Colonic mucosa (tissue), 4 donors: ENCODE measurements at regions not wholly inside any gene's neighbourhood (a gene's known extent, or its start where the extent isn't known, plus 50 kb on each side); places are given as distances from the start of the nearest gene placed in this dataset.

Experiments used
- DNase-seq: peaks from one replicate; pipeline ENCODE4 v3.0.0-alpha.2; 2020
- H3K27ac ChIP-seq: fragments of 200-600 bp; one replicate; pipeline ENCODE4 v1.8.0; 2021
- H3K27me3 ChIP-seq: fragments of 200-600 bp; one replicate; pipeline ENCODE4 v1.8.0; 2021
- H3K36me3 ChIP-seq: fragments of 200-600 bp; one replicate; pipeline ENCODE4 v1.8.0; 2021
- H3K4me1 ChIP-seq: fragments of 200-600 bp; one replicate; pipeline ENCODE4 v1.8.0; 2021; ENCODE audit warnings: mild to moderate bottlenecking
- H3K4me3 ChIP-seq: fragments of 200-600 bp; one replicate; pipeline ENCODE4 v1.8.0; 2021
- H3K9ac ChIP-seq, 2 donors: one replicate each; pipeline ENCODE4 v1.7.0; 2013; ENCODE audit warnings: control low read depth in 2 of 2, low read depth in 2 of 2, low read length in 2 of 2
- H3K9me3 ChIP-seq: fragments of 200-600 bp; one replicate; pipeline ENCODE4 v1.8.0; 2021
- intact Hi-C: fragments of 100-400 bp; cut with DNase I; formaldehyde crosslinking; loops from one replicate; pipeline ENCODE4 v1.14.1; 2022
- TF ChIP-seq, protein P1 (sequence below): fragments of 200-600 bp; IDR thresholded peaks from one replicate; pipeline ENCODE4 v1.8.0; 2022; ENCODE audit warnings: antibody characterized with exemption, mild to moderate bottlenecking
- donor health status: healthy.
- donor health status: DM: no; HTN: no; CAD: no.
- donor health status: DM: no; HTN: no; CAD: no.

- intact Hi-C loops = no loop called here
- DNase-seq = no peak
- TF ChIP-seq, protein P1, sequence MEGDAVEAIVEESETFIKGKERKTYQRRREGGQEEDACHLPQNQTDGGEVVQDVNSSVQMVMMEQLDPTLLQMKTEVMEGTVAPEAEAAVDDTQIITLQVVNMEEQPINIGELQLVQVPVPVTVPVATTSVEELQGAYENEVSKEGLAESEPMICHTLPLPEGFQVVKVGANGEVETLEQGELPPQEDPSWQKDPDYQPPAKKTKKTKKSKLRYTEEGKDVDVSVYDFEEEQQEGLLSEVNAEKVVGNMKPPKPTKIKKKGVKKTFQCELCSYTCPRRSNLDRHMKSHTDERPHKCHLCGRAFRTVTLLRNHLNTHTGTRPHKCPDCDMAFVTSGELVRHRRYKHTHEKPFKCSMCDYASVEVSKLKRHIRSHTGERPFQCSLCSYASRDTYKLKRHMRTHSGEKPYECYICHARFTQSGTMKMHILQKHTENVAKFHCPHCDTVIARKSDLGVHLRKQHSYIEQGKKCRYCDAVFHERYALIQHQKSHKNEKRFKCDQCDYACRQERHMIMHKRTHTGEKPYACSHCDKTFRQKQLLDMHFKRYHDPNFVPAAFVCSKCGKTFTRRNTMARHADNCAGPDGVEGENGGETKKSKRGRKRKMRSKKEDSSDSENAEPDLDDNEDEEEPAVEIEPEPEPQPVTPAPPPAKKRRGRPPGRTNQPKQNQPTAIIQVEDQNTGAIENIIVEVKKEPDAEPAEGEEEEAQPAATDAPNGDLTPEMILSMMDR = no peak
These were observed 194.1 kb downstream of the NUFIP1 start for GRCh38 chr13:44795176-44795575.

GRCh38 chr13:44792096-44792495 lies 197.2 kb downstream of the NUFIP1 start:
- TF ChIP-seq, protein P1 = no peak
- Histone ChIP-seq H3K4me3 (no peak overlapping the region), H3K4me1 (no peaks in the 10 kb centered on the region), H3K9me3 (no peaks in the 10 kb centered on the region), H3K9ac (no peak overlapping the region), H3K36me3 (no peaks in the 10 kb centered on the region), H3K27ac (no peak overlapping the region), H3K27me3 (no peaks in the 10 kb centered on the region)
- DNase-seq = no peak
- intact Hi-C loops = no loop called here

More at GRCh38 chr13:44795176-44795575, 194.1 kb downstream of the NUFIP1 start:
- no peak overlapping the region for H3K4me3 ChIP-seq
- no peak overlapping the region for H3K9ac ChIP-seq
- H3K27ac ChIP-seq = no peak overlapping the region
- no peaks in the 10 kb centered on the region for H3K4me1 ChIP-seq
- H3K36me3 ChIP-seq = no peaks in the 10 kb centered on the region
- no peaks in the 10 kb centered on the region for H3K9me3 ChIP-seq
- no peaks in the 10 kb centered on the region for H3K27me3 ChIP-seq

GRCh38 chr13:44790289-44790688 lies 199.0 kb downstream of the NUFIP1 start:
- no peaks in the 10 kb centered on the region for H3K36me3 ChIP-seq
- no peak for DNase-seq

GRCh38 chr13:44787617-44788016 lies 201.7 kb downstream of the NUFIP1 start:
- no peaks in the 10 kb centered on the region for H3K36me3 ChIP-seq
- no peak overlapping the region for H3K27ac ChIP-seq
- H3K4me3 ChIP-seq = no peak overlapping the region
- H3K27me3 ChIP-seq = no peaks in the 10 kb centered on the region
- intact Hi-C loops = no loop called here
- no peaks in the 10 kb centered on the region for H3K4me1 ChIP-seq
- no peaks in the 10 kb centered on the region for H3K9me3 ChIP-seq
- no peak for DNase-seq
- TF ChIP-seq, protein P1 = no peak
- no peak overlapping the region for H3K9ac ChIP-seq

More at GRCh38 chr13:44790289-44790688, 199.0 kb downstream of the NUFIP1 start:
- no peaks in the 10 kb centered on the region for H3K4me1 ChIP-seq
- H3K9ac ChIP-seq = no peak overlapping the region
- H3K27ac ChIP-seq = no peak overlapping the region
- TF ChIP-seq, protein P1 = no peak
- H3K9me3 ChIP-seq = no peaks in the 10 kb centered on the region
- no peak overlapping the region for H3K4me3 ChIP-seq
- intact Hi-C loops = no loop called here
- no peaks in the 10 kb centered on the region for H3K27me3 ChIP-seq

GRCh38 chr13:44786756-44787155 lies 202.5 kb downstream of the NUFIP1 start:
- H3K27ac ChIP-seq = no peak overlapping the region
- H3K9me3 ChIP-seq = no peaks in the 10 kb centered on the region
- H3K4me3 ChIP-seq = no peak overlapping the region
- H3K9ac ChIP-seq = no peak overlapping the region
- intact Hi-C loops = no loop called here
- no peaks in the 10 kb centered on the region for H3K27me3 ChIP-seq
- no peaks in the 10 kb centered on the region for H3K36me3 ChIP-seq
- DNase-seq = no peak
- H3K4me1 ChIP-seq = no peaks in the 10 kb centered on the region
- TF ChIP-seq, protein P1 = no peak

DNA sequence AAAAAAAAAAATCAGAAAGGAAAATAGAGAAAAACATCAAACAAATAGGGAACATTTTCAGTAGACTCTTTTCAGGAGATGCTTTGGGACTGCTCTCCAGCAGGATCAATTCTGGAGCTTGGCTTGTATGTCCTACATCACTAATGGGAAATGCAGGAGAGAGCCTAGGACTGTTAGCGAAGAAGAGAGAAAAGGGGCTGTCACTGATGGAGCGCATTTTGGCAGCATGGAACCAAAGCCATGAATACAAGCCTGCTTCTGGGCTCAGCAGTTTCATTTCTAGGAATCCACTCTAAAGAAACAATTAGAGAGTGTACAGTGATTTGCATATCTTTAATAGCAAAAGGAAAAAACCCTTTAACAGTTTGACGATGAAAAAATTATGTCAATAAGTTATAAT lies 203.9 kb downstream of the NUFIP1 start:
- Histone ChIP-seq H3K36me3 (no peaks in the 10 kb centered on the region), H3K4me3 (no peak overlapping the region), H3K4me1 (no peaks in the 10 kb centered on the region), H3K27ac (no peak overlapping the region), H3K27me3 (no peaks in the 10 kb centered on the region), H3K9me3 (no peaks in the 10 kb centered on the region), H3K9ac (no peak overlapping the region)
- intact Hi-C loops = no loop called here
- TF ChIP-seq, protein P1 = no peak
- no peak for DNase-seq
